ENCODE measurements at regions not wholly inside any gene's neighbourhood (a gene's known extent, or its start where the extent isn't known, plus 50 kb on each side); places are given as distances from the start of the nearest gene placed in this dataset.

GRCh38 chr1:232529747-232530146 lies 100.2 kb downstream of the SIPA1L2 start:
- TF ChIP-seq GLIS3 (CRISPR knock-in tag; IDR thresholded peaks at IDR 0.05): no peak
- no peak for TF ChIP-seq CSDC2 (CRISPR knock-in tag; IDR thresholded peaks at IDR 0.05)
- no peak for TF ChIP-seq ZNF8 (CRISPR knock-in tag; IDR thresholded peaks at IDR 0.05)
- TF ChIP-seq, protein P1, sequence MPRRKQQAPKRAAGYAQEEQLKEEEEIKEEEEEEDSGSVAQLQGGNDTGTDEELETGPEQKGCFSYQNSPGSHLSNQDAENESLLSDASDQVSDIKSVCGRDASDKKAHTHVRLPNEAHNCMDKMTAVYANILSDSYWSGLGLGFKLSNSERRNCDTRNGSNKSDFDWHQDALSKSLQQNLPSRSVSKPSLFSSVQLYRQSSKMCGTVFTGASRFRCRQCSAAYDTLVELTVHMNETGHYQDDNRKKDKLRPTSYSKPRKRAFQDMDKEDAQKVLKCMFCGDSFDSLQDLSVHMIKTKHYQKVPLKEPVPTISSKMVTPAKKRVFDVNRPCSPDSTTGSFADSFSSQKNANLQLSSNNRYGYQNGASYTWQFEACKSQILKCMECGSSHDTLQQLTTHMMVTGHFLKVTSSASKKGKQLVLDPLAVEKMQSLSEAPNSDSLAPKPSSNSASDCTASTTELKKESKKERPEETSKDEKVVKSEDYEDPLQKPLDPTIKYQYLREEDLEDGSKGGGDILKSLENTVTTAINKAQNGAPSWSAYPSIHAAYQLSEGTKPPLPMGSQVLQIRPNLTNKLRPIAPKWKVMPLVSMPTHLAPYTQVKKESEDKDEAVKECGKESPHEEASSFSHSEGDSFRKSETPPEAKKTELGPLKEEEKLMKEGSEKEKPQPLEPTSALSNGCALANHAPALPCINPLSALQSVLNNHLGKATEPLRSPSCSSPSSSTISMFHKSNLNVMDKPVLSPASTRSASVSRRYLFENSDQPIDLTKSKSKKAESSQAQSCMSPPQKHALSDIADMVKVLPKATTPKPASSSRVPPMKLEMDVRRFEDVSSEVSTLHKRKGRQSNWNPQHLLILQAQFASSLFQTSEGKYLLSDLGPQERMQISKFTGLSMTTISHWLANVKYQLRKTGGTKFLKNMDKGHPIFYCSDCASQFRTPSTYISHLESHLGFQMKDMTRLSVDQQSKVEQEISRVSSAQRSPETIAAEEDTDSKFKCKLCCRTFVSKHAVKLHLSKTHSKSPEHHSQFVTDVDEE (CRISPR knock-in tag; IDR thresholded peaks at IDR 0.05): no peak
- no peak for TF ChIP-seq PATZ1 (CRISPR knock-in tag; IDR thresholded peaks at IDR 0.05; ENCODE audit: borderline replicate concordance)
- TF ChIP-seq ZNF565 (CRISPR knock-in tag; conservative IDR thresholded peaks at IDR 0.05; ENCODE audit: low read depth): no peak
- no peak for TF ChIP-seq BACH2 (CRISPR knock-in tag; IDR thresholded peaks at IDR 0.05; ENCODE audit: borderline replicate concordance)
- TF ChIP-seq ZC3H10 (CRISPR knock-in tag; IDR thresholded peaks at IDR 0.05): no peak
- no peak for TF ChIP-seq ZFP30 (CRISPR knock-in tag; IDR thresholded peaks at IDR 0.05)
